K562 (cell line): ENCODE measurements at regions not wholly inside any gene's neighbourhood (a gene's known extent, or its start where the extent isn't known, plus 50 kb on each side); places are given as distances from the start of the nearest gene placed in this dataset.

Experiments
- ARID1B ChIP-seq: fragments of 450-650 bp; IDR thresholded peaks from 2 replicates; pipeline ENCODE4 v1.6.1; 2016; ENCODE audit warnings: antibody characterized with exemption, mild to moderate bottlenecking, inconsistent platforms
- CTBP1 ChIP-seq: fragments of 450-650 bp; IDR thresholded peaks from 2 replicates; pipeline ENCODE4 v1.6.1; 2016; ENCODE audit warnings: borderline replicate concordance
- EP300 ChIP-seq: IDR thresholded peaks from 2 replicates; pipeline ENCODE4 v1.6.1; 2012; ENCODE audit warnings: low read length, improper control_type of control experiment
- HBP1 ChIP-seq: fragments of 450-650 bp; formaldehyde crosslinking; IDR thresholded peaks from 2 replicates; pipeline ENCODE4 v1.4.0; 2022; ENCODE audit warnings: missing genetic modification characterization
- HDAC2 ChIP-seq: fragments of 450-650 bp; IDR thresholded peaks from 2 replicates; pipeline ENCODE4 v1.6.1; 2016; ENCODE audit warnings: mild to moderate bottlenecking
- KDM1A ChIP-seq, 2 experiments: fragments of 450-650 bp; IDR thresholded peaks; 2 replicates each; pipeline ENCODE4 v1.6.1; 2016; ENCODE audit warnings: mild to moderate bottlenecking in 2 of 2
- MAZ ChIP-seq, 2 experiments: fragments of 450-650 bp in 1 of 2; sonication (generic) in 1 of 2; formaldehyde crosslinking; IDR thresholded peaks in 1 of 2; conservative IDR thresholded peaks in 1 of 2; 2 replicates each; pipeline versions ENCODE4 v1.4.0 to v1.5.0; 2020; ENCODE audit warnings: mild to moderate bottlenecking in 1 of 2, missing genetic modification reagents in 1 of 2
- SMARCA4 ChIP-seq: fragments of 450-650 bp; IDR thresholded peaks from 2 replicates; pipeline ENCODE4 v1.6.1; 2016
- SMARCE1 ChIP-seq: fragments of 450-650 bp; IDR thresholded peaks from 2 replicates; pipeline ENCODE4 v1.7.1; 2016; ENCODE audit warnings: mild to moderate bottlenecking
- TBP ChIP-seq: optimal IDR thresholded peaks from 2 replicates; pipeline ENCODE3; 2011; ENCODE audit warnings: low read depth, low read length, improper control_type of control experiment
- U2AF1 ChIP-seq: fragments of 200-400 bp; formaldehyde crosslinking; optimal IDR thresholded peaks from 2 replicates; pipeline ENCODE3; 2017; ENCODE audit warnings: mild to moderate bottlenecking, low read depth, low read length, moderate library complexity
- ZNF184 ChIP-seq: sonication (generic); formaldehyde crosslinking; IDR thresholded peaks from 2 replicates; pipeline ENCODE4 v1.5.0; 2020; ENCODE audit warnings: missing genetic modification reagents
- ZNF583 ChIP-seq: fragments of 250-450 bp; sonication (Bioruptor Pico); IDR thresholded peaks from 2 replicates; pipeline ENCODE4 v1.4.0; 2020
- TF ChIP-seq, protein P1 (sequence below), 3 experiments: fragments of 200-800 bp in 1 of 3; fragments of 250-450 bp in 1 of 3; fragments of 450-650 bp in 1 of 3; sonication (Bioruptor Pico) in 1 of 3; sonication (Bioruptor generic) in 1 of 3; formaldehyde crosslinking in 1 of 3; IDR thresholded peaks; 2 replicates each; pipeline versions ENCODE4 v1.6.1 to v1.8.0; 2016 to 2022; ENCODE audit warnings: mild to moderate bottlenecking in 2 of 3, missing genetic modification characterization in 2 of 3, missing compliant biosample characterization in 1 of 3, moderate library complexity in 1 of 3
- TF ChIP-seq, protein P2 (sequence below): IDR thresholded peaks from 2 replicates; pipeline ENCODE4 v1.6.1; 2014; ENCODE audit warnings: antibody characterized with exemption
- TF ChIP-seq, protein P3 (sequence below): sonication (generic); formaldehyde crosslinking; IDR thresholded peaks from 2 replicates; pipeline ENCODE4 v1.8.1; 2023; ENCODE audit warnings: mild to moderate bottlenecking, missing genetic modification reagents
- TF ChIP-seq, protein P4 (sequence below): fragments of 450-650 bp; formaldehyde crosslinking; IDR thresholded peaks from 2 replicates; pipeline ENCODE4 v1.4.0; 2020; ENCODE audit warnings: mild to moderate bottlenecking, mixed read lengths

- TF ChIP-seq, protein P1, sequence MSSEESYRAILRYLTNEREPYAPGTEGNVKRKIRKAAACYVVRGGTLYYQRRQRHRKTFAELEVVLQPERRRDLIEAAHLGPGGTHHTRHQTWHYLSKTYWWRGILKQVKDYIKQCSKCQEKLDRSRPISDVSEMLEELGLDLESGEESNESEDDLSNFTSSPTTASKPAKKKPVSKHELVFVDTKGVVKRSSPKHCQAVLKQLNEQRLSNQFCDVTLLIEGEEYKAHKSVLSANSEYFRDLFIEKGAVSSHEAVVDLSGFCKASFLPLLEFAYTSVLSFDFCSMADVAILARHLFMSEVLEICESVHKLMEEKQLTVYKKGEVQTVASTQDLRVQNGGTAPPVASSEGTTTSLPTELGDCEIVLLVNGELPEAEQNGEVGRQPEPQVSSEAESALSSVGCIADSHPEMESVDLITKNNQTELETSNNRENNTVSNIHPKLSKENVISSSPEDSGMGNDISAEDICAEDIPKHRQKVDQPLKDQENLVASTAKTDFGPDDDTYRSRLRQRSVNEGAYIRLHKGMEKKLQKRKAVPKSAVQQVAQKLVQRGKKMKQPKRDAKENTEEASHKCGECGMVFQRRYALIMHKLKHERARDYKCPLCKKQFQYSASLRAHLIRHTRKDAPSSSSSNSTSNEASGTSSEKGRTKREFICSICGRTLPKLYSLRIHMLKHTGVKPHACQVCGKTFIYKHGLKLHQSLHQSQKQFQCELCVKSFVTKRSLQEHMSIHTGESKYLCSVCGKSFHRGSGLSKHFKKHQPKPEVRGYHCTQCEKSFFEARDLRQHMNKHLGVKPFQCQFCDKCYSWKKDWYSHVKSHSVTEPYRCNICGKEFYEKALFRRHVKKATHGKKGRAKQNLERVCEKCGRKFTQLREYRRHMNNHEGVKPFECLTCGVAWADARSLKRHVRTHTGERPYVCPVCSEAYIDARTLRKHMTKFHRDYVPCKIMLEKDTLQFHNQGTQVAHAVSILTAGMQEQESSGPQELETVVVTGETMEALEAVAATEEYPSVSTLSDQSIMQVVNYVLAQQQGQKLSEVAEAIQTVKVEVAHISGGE (CRISPR knock-in tag; IDR thresholded peaks at IDR 0.05): no peak
- TF ChIP-seq KDM1A (IDR thresholded peaks at IDR 0.05) (peak; percentile 51 to 55), CTBP1 (peak; percentile 72; the same call in 1 of the 2 replicates), MAZ (CRISPR knock-in tag; conservative IDR thresholded peaks at IDR 0.05 in 1 of 2, IDR thresholded peaks at IDR 0.05 in 1 of 2) (0 out of 4 replicates have a peak, but pooled peaks of 1 of the 2 experiments have one; percentile 21), EP300 (peak; percentile 48; the same call in 1 of the 2 replicates), ZNF583 (CRISPR knock-in tag) (0 out of 2 replicates have a peak, but pooled peaks have one; percentile 23), ARID1B (peak; percentile 70), SMARCE1 (peak; percentile 70; the same call in 1 of the 2 replicates), HBP1 (peak; percentile 14; the same call in 1 of the 2 replicates), U2AF1 (peak; percentile 16), ZNF184 (CRISPR knock-in tag) (no peak), TBP (peak; percentile 8), SMARCA4 (peak; percentile 61), HDAC2 (peak; percentile 30; the same call in 1 of the 2 replicates)
- TF ChIP-seq, protein P2, sequence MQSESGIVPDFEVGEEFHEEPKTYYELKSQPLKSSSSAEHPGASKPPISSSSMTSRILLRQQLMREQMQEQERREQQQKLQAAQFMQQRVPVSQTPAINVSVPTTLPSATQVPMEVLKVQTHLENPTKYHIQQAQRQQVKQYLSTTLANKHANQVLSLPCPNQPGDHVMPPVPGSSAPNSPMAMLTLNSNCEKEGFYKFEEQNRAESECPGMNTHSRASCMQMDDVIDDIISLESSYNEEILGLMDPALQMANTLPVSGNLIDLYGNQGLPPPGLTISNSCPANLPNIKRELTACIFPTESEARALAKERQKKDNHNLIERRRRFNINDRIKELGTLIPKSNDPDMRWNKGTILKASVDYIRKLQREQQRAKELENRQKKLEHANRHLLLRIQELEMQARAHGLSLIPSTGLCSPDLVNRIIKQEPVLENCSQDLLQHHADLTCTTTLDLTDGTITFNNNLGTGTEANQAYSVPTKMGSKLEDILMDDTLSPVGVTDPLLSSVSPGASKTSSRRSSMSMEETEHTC: no peak
- TF ChIP-seq, protein P3, sequence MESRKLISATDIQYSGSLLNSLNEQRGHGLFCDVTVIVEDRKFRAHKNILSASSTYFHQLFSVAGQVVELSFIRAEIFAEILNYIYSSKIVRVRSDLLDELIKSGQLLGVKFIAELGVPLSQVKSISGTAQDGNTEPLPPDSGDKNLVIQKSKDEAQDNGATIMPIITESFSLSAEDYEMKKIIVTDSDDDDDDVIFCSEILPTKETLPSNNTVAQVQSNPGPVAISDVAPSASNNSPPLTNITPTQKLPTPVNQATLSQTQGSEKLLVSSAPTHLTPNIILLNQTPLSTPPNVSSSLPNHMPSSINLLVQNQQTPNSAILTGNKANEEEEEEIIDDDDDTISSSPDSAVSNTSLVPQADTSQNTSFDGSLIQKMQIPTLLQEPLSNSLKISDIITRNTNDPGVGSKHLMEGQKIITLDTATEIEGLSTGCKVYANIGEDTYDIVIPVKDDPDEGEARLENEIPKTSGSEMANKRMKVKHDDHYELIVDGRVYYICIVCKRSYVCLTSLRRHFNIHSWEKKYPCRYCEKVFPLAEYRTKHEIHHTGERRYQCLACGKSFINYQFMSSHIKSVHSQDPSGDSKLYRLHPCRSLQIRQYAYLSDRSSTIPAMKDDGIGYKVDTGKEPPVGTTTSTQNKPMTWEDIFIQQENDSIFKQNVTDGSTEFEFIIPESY (CRISPR knock-in tag): no peak
- TF ChIP-seq, protein P4, sequence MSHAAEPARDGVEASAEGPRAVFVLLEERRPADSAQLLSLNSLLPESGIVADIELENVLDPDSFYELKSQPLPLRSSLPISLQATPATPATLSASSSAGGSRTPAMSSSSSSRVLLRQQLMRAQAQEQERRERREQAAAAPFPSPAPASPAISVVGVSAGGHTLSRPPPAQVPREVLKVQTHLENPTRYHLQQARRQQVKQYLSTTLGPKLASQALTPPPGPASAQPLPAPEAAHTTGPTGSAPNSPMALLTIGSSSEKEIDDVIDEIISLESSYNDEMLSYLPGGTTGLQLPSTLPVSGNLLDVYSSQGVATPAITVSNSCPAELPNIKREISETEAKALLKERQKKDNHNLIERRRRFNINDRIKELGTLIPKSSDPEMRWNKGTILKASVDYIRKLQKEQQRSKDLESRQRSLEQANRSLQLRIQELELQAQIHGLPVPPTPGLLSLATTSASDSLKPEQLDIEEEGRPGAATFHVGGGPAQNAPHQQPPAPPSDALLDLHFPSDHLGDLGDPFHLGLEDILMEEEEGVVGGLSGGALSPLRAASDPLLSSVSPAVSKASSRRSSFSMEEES (CRISPR knock-in tag): no peak
These were observed 141.3 kb upstream of the MYLIP start (continued) for GRCh38 chr6:15987569-15987968.
